HepG2 (cell line): ENCODE measurements at regions not wholly inside any gene's neighbourhood (a gene's known extent, or its start where the extent isn't known, plus 50 kb on each side); places are given as distances from the start of the nearest gene placed in this dataset.

Experiments
- CAMTA2 ChIP-seq: sonication (generic); formaldehyde crosslinking; IDR thresholded peaks from 2 replicates; pipeline ENCODE4 v1.4.0; 2020; ENCODE audit warnings: mild to moderate bottlenecking, missing genetic modification reagents, borderline replicate concordance
- EHMT2 ChIP-seq: fragments of 200-600 bp; sonication (generic); IDR thresholded peaks from 2 replicates; pipeline ENCODE4 v1.7.0; 2017; ENCODE audit warnings: antibody characterized with exemption, low read depth, low read length, borderline replicate concordance
- ERF ChIP-seq: IDR thresholded peaks from 2 replicates; pipeline ENCODE4 v1.6.1; 2018; ENCODE audit warnings: missing biosample characterization, missing genetic modification reagents
- GABPB1 ChIP-seq: IDR thresholded peaks from 2 replicates; pipeline ENCODE4 v1.6.1; 2016; ENCODE audit warnings: mild to moderate bottlenecking, missing genetic modification reagents, moderate library complexity, missing compliant biosample characterization
- IRF2 ChIP-seq: IDR thresholded peaks from 2 replicates; pipeline ENCODE4 v1.6.1; 2018; ENCODE audit warnings: missing genetic modification reagents, missing compliant biosample characterization
- KAT7 ChIP-seq: IDR thresholded peaks from 2 replicates; pipeline ENCODE4 v1.6.1; 2018; ENCODE audit warnings: borderline replicate concordance, missing compliant biosample characterization
- KDM5A ChIP-seq: fragments of 200-600 bp; sonication (generic); IDR thresholded peaks from 2 replicates; pipeline ENCODE4 v1.7.0; 2018; ENCODE audit warnings: antibody characterized with exemption, mild to moderate bottlenecking, low read length, borderline replicate concordance
- POGK ChIP-seq: sonication (generic); formaldehyde crosslinking; conservative IDR thresholded peaks from 2 replicates; pipeline ENCODE4 v1.8.0; 2022; ENCODE audit warnings: mild to moderate bottlenecking, moderate library complexity, missing genetic modification reagents
- SNAI1 ChIP-seq: sonication (generic); formaldehyde crosslinking; IDR thresholded peaks from 2 replicates; pipeline ENCODE4 v1.5.0; 2020; ENCODE audit warnings: mild to moderate bottlenecking, missing genetic modification reagents, borderline replicate concordance
- STAT5B ChIP-seq: sonication (generic); formaldehyde crosslinking; IDR thresholded peaks from 2 replicates; pipeline ENCODE4 v1.4.0; 2020; ENCODE audit warnings: missing genetic modification reagents
- THAP11 ChIP-seq: IDR thresholded peaks from 2 replicates; pipeline ENCODE4 v1.6.1; 2016; ENCODE audit warnings: missing biosample characterization, missing genetic modification reagents
- ZBTB1 ChIP-seq: sonication (generic); formaldehyde crosslinking; IDR thresholded peaks from 2 replicates; pipeline ENCODE4 v1.4.0; 2020; ENCODE audit warnings: missing genetic modification reagents, borderline replicate concordance
- ZFP1 ChIP-seq: IDR thresholded peaks from 2 replicates; pipeline ENCODE4 v1.6.1; 2016
- ZFP36L1 ChIP-seq: sonication (generic); formaldehyde crosslinking; IDR thresholded peaks from 2 replicates; pipeline ENCODE4 v1.8.0; 2022; ENCODE audit warnings: mild to moderate bottlenecking, missing genetic modification reagents, moderate library complexity
- ZNF205 ChIP-seq: IDR thresholded peaks from 2 replicates; pipeline ENCODE4 v1.6.1; 2018; ENCODE audit warnings: missing biosample characterization, missing genetic modification reagents
- ZNF225 ChIP-seq: sonication (generic); formaldehyde crosslinking; IDR thresholded peaks from 2 replicates; pipeline ENCODE4 v1.4.0; 2020; ENCODE audit warnings: mild to moderate bottlenecking, missing genetic modification reagents
- ZNF550 ChIP-seq: sonication (generic); formaldehyde crosslinking; IDR thresholded peaks from 2 replicates; pipeline ENCODE4 v1.4.0; 2020; ENCODE audit warnings: mild to moderate bottlenecking, missing genetic modification reagents, borderline replicate concordance
- ZNF597 ChIP-seq: sonication (generic); formaldehyde crosslinking; IDR thresholded peaks from 2 replicates; pipeline ENCODE4 v1.5.0; 2020; ENCODE audit warnings: missing genetic modification reagents
- ZNF609 ChIP-seq: sonication (generic); formaldehyde crosslinking; IDR thresholded peaks from 2 replicates; pipeline ENCODE4 v1.4.0; 2020; ENCODE audit warnings: mild to moderate bottlenecking, missing genetic modification reagents, borderline replicate concordance
- TF ChIP-seq, protein P1 (sequence below): sonication (generic); formaldehyde crosslinking; IDR thresholded peaks from 2 replicates; pipeline ENCODE4 v1.8.0; 2022; ENCODE audit warnings: mild to moderate bottlenecking, missing genetic modification reagents; ENCODE audit not compliant: insufficient replicate concordance

- TF ChIP-seq ZFP1 (peak; percentile 87; the same call in 1 of the 2 replicates), ZNF550 (CRISPR knock-in tag) (0 out of 2 replicates have a peak, but pooled peaks have one; percentile 33), EHMT2 (no peak), GABPB1 (peak; percentile 52; the same call in 1 of the 2 replicates), ZFP36L1 (peak; percentile 58; the same call in 1 of the 2 replicates), ZBTB1 (CRISPR knock-in tag) (peak; percentile 92; the same call in 1 of the 2 replicates), IRF2 (CRISPR knock-in tag) (peak; percentile 49; the same call in 1 of the 2 replicates), ZNF597 (CRISPR knock-in tag) (0 out of 2 replicates have a peak, but pooled peaks have one; percentile 59), THAP11 (CRISPR knock-in tag) (peak; percentile 79), ZNF225 (CRISPR knock-in tag) (0 out of 2 replicates have a peak, but pooled peaks have one; percentile 66), SNAI1 (CRISPR knock-in tag) (0 out of 2 replicates have a peak, but pooled peaks have one; percentile 37), KDM5A (no peak), KAT7 (CRISPR knock-in tag) (peak; percentile 64), ERF (CRISPR knock-in tag) (peak; percentile 60), ZNF205 (CRISPR knock-in tag) (peak; percentile 84), ZNF609 (CRISPR knock-in tag) (peak; percentile 84), POGK (peak; percentile 89), STAT5B (CRISPR knock-in tag) (peak; percentile 63; the same call in 1 of the 2 replicates), CAMTA2 (no peak)
- TF ChIP-seq, protein P1, sequence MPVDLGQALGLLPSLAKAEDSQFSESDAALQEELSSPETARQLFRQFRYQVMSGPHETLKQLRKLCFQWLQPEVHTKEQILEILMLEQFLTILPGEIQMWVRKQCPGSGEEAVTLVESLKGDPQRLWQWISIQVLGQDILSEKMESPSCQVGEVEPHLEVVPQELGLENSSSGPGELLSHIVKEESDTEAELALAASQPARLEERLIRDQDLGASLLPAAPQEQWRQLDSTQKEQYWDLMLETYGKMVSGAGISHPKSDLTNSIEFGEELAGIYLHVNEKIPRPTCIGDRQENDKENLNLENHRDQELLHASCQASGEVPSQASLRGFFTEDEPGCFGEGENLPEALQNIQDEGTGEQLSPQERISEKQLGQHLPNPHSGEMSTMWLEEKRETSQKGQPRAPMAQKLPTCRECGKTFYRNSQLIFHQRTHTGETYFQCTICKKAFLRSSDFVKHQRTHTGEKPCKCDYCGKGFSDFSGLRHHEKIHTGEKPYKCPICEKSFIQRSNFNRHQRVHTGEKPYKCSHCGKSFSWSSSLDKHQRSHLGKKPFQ (CRISPR knock-in tag), result no peak
Measured at GRCh38 chr21:17454315-17455027, 58.4 kb upstream of the CXADR start (continued).
